Endothelial cell of umbilical vein (primary cell): ENCODE measurements at regions not wholly inside any gene's neighbourhood (a gene's known extent, or its start where the extent isn't known, plus 50 kb on each side); places are given as distances from the start of the nearest gene placed in this dataset.

Experiments used
- EZH2 ChIP-seq: IDR thresholded peaks from 2 replicates; pipeline ENCODE4 v1.6.1; 2012; ENCODE audit warnings: borderline replicate concordance, low read depth, mild to moderate bottlenecking, moderate library complexity, low read length, inconsistent platforms; ENCODE audit not compliant: severe bottlenecking
- FOS ChIP-seq: IDR thresholded peaks from 2 replicates; pipeline ENCODE4 v1.6.1; 2011; ENCODE audit warnings: mild to moderate bottlenecking, low read length, moderate library complexity, borderline replicate concordance; ENCODE audit not compliant: insufficient read depth
- JUN ChIP-seq: IDR thresholded peaks from 2 replicates; pipeline ENCODE4 v1.6.1; 2011; ENCODE audit warnings: borderline replicate concordance, low read depth; ENCODE audit not compliant: insufficient read length, insufficient read depth
- POLR2A ChIP-seq: IDR thresholded peaks from 2 replicates; pipeline ENCODE4 v1.6.1; 2012; ENCODE audit warnings: low read depth, mild to moderate bottlenecking, control low read depth, low read length
- POLR2AphosphoS5 ChIP-seq: IDR thresholded peaks from 2 replicates; pipeline ENCODE4 v1.6.1; 2012; ENCODE audit warnings: low read depth, mild to moderate bottlenecking, control low read depth, low read length, moderate library complexity; ENCODE audit not compliant: insufficient read depth
- TF ChIP-seq, protein P1 (sequence below), 2 donors: IDR thresholded peaks; 1 replicate in 1 of 2; 2 replicates in 1 of 2; pipeline ENCODE4 v1.5.1; 2011; ENCODE audit warnings: low read length in 2 of 2, mild to moderate bottlenecking in 2 of 2, moderate library complexity in 2 of 2, control low read depth in 1 of 2, inconsistent platforms in 1 of 2, low read depth in 1 of 2; ENCODE audit not compliant: insufficient read depth in 1 of 2; ENCODE audit errors: extremely low read depth in 1 of 2
- TF ChIP-seq, protein P2 (sequence below): IDR thresholded peaks from 2 replicates; pipeline ENCODE4 v1.6.1; 2011; ENCODE audit not compliant: insufficient read depth, insufficient read length

DNA sequence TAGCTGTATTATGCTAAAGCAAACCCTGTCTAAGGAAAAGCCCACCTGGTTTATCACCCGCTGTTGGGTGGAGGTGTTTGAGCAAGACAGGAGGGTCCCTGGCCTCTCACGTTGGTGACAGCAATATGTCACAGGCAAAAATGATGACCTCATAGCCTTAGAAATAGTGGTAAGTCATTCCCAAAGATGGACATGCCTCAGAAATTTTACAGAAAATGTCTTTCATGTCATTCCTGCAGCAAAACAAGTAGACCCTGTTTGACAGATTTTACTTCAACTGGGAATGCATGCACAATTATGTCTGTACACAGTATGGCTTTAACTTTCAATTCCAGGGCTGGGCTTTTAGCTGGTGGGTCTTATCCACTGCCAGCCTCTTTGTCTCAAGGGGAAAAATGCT is 362.3 kb upstream of the C2CD4B start:
- TF ChIP-seq EZH2 (no peak), JUN (no peak), POLR2A (no peak), POLR2AphosphoS5 (no peak), FOS (no peak)
- TF ChIP-seq, protein P1, sequence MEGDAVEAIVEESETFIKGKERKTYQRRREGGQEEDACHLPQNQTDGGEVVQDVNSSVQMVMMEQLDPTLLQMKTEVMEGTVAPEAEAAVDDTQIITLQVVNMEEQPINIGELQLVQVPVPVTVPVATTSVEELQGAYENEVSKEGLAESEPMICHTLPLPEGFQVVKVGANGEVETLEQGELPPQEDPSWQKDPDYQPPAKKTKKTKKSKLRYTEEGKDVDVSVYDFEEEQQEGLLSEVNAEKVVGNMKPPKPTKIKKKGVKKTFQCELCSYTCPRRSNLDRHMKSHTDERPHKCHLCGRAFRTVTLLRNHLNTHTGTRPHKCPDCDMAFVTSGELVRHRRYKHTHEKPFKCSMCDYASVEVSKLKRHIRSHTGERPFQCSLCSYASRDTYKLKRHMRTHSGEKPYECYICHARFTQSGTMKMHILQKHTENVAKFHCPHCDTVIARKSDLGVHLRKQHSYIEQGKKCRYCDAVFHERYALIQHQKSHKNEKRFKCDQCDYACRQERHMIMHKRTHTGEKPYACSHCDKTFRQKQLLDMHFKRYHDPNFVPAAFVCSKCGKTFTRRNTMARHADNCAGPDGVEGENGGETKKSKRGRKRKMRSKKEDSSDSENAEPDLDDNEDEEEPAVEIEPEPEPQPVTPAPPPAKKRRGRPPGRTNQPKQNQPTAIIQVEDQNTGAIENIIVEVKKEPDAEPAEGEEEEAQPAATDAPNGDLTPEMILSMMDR (IDR thresholded peaks at IDR 0.05; ENCODE audit: extremely low read depth in 1 of 2, insufficient read depth in 1 of 2, low read depth in 1 of 2, low read length in 2 of 2), result no peak
- TF ChIP-seq, protein P2, sequence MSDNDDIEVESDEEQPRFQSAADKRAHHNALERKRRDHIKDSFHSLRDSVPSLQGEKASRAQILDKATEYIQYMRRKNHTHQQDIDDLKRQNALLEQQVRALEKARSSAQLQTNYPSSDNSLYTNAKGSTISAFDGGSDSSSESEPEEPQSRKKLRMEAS, result no peak
